ENCODE measurements at regions not wholly inside any gene's neighbourhood (a gene's known extent, or its start where the extent isn't known, plus 50 kb on each side); places are given as distances from the start of the nearest gene placed in this dataset.
A peak's percentile ranks its signal among the peaks of the same experiment; 100 is the strongest.

GRCh38 chr15:47548986-47549385 is 168.3 kb upstream of the SEMA6D start:
- Histone ChIP-seq H3K4me3 (no peak overlapping the region), H3K27me3 (ENCODE audit: low read depth) (no peaks in the 10 kb centered on the region), H3K9me3 (replicated peaks) (no peaks in the 10 kb centered on the region), H3K4me1 (no peaks in the 10 kb centered on the region), H3K36me3 (no peaks in the 10 kb centered on the region), H3K27ac (replicated peaks) (no peak overlapping the region)
- intact Hi-C loops (cut with micrococcal nuclease): no loop called here
- TF ChIP-seq CTCF (IDR thresholded peaks at IDR 0.05; ENCODE audit: borderline replicate concordance): no peak
- DNase-seq: no peak

- Histone ChIP-seq H3K4me3 (no peak overlapping the region), H3K4me1 (no peaks in the 10 kb centered on the region), H3K27ac (replicated peaks) (no peak overlapping the region), H3K36me3 (no peaks in the 10 kb centered on the region), H3K27me3 (ENCODE audit: low read depth) (no peaks in the 10 kb centered on the region), H3K9me3 (replicated peaks) (no peaks in the 10 kb centered on the region)
- TF ChIP-seq CTCF (IDR thresholded peaks at IDR 0.05; ENCODE audit: borderline replicate concordance): peak; percentile 14
- intact Hi-C loops (cut with micrococcal nuclease): no loop called here
- DNase-seq: no peak
Observed at GRCh38 chr15:47551079-47551478, 166.2 kb upstream of the SEMA6D start.

- H3K9me3 ChIP-seq (replicated peaks): no peaks in the 10 kb centered on the region
- H3K27ac ChIP-seq (replicated peaks): no peak overlapping the region
- intact Hi-C loops (cut with micrococcal nuclease): no loop called here
- no peak overlapping the region for H3K4me3 ChIP-seq
- no peaks in the 10 kb centered on the region for H3K27me3 ChIP-seq (ENCODE audit: low read depth)
- no peaks in the 10 kb centered on the region for H3K36me3 ChIP-seq
- no peak for DNase-seq
- TF ChIP-seq CTCF (IDR thresholded peaks at IDR 0.05; ENCODE audit: borderline replicate concordance): no peak
- no peaks in the 10 kb centered on the region for H3K4me1 ChIP-seq
Observed at GRCh38 chr15:47551546-47551945, 165.8 kb upstream of the SEMA6D start.

- H3K4me1 ChIP-seq: no peaks in the 10 kb centered on the region
- intact Hi-C loops (cut with micrococcal nuclease): no loop called here
- DNase-seq: no peak
Observed at GRCh38 chr15:47552978-47553608, 164.2 kb upstream of the SEMA6D start.

DNA sequence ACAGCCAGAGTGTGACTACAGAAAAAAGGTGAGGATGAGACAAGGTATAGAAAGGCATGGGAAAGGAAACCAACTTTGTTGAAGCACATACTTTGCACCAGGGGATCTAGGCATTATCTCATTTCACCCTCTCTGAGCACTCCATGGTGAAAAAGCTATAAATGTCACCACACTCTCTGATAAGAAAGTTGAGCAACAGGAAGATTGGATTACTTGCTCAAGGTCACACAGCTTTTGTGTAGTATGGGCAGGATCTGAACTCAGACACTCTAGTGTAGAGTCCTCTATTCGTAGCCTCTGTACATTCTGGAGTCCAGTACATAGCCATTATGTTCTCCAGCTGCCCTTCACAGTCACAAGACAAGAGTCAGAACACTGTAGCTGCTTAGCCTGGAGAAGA is 163.4 kb upstream of the SEMA6D start:
- no peak for DNase-seq
- H3K9me3 ChIP-seq (replicated peaks): no peaks in the 10 kb centered on the region
- intact Hi-C loops (cut with micrococcal nuclease): no loop called here
- H3K27ac ChIP-seq (replicated peaks): no peak overlapping the region
- no peak for TF ChIP-seq CTCF (IDR thresholded peaks at IDR 0.05; ENCODE audit: borderline replicate concordance)
- H3K27me3 ChIP-seq (ENCODE audit: low read depth): no peaks in the 10 kb centered on the region
- H3K36me3 ChIP-seq: no peaks in the 10 kb centered on the region
- no peak overlapping the region for H3K4me3 ChIP-seq
- H3K4me1 ChIP-seq: no peaks in the 10 kb centered on the region

More at GRCh38 chr15:47552978-47553608, 164.2 kb upstream of the SEMA6D start:
- Histone ChIP-seq H3K36me3 (no peaks in the 10 kb centered on the region), H3K27ac (replicated peaks) (no peak overlapping the region), H3K27me3 (ENCODE audit: low read depth) (no peaks in the 10 kb centered on the region), H3K4me3 (no peak overlapping the region), H3K9me3 (replicated peaks) (no peaks in the 10 kb centered on the region)
- TF ChIP-seq CTCF (IDR thresholded peaks at IDR 0.05; ENCODE audit: borderline replicate concordance): no peak
